GM21786 (cell line): ENCODE measurements at regions not wholly inside any gene's neighbourhood (a gene's known extent, or its start where the extent isn't known, plus 50 kb on each side); places are given as distances from the start of the nearest gene placed in this dataset.

ENCODE experiments used
- ATAC-seq: cut with Tn5 transposase; IDR thresholded peaks from one replicate; pipeline ENCODE4 v1.9.1; 2021; ENCODE audit not compliant: unreplicated experiment

- no peak for ATAC-seq
These were observed 157.4 kb downstream of the TRIM27 start for GRCh38 chr6:28766426-28766825.

DNA sequence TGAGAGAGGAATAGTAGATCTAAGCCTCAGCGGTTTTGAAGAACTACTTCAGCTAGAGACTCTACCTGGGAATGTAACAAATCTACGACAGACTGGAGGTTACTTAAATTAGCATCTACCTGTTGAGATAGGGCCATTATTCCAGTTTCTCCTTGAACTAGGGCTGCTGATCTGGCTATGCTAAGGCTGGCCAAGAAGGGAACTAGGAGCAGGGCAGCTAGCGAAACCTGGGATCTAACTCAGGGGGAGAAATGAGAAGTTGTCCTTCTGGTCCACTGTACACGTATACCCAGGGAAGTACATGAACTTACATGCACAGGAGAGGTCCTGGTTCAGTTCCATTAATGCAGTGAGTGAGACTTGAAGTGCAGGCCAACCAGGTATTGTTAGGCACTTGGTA lies 156.7 kb downstream of the TRIM27 start:
- ATAC-seq: no peak

DNA sequence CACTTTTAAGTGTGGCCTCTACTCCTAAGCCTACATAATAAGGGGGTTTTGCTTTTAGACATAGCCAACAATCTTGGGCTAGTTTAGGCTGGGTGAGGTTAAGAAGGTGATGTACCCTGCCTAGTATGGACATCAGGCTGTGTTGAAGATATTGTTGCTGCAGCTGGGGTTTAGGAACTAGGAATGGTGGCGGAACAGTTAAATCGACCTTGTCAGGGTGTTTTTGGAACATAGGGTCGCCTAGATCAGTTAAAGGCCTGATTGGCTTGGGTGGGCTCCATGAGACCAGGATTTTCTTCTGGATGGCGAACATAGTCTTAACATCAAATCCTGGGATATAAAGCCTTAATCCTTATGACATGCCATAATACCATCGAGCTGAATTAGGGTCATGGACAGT lies 156.1 kb downstream of the TRIM27 start:
- no peak for ATAC-seq

DNA sequence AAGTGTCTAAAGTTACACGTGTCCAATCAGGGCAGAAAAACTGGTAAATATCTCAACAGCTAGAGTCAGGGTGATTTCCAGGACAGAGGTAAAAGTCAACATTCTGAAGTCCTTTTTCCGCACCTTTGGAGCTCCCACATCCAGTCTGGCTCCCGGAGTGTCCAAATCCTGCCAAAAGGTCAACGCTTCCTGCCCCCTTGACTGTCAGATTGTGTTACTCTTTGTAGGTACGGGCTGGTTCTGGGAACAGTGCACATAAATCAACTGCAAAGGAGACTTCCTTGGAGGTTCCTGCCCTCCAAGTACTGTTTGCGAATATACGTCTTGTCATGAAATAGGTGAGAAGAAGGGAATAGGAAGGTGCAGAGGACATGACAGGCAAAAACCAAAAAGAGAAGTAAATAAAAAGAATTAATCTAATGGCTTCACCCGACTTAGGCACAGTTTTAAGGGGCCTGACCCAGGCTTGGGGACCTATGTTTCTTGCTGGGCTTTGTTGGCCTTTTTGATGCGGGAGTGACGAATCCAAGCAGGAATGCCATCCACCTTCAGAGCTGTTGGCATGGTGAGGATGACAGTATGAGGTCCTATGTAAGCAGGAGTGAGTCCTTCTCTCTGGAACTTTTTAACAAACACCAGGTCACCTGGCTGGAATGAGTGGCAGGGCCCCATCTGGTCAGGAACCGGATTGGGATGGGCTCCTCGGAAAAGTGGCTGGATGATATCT lies 155.4 kb downstream of the TRIM27 start:
- ATAC-seq: no peak

- no peak for ATAC-seq
These were observed 154.0 kb downstream of the TRIM27 start for GRCh38 chr6:28769626-28770402.

- ATAC-seq: no peak
These were observed 153.1 kb downstream of the TRIM27 start for GRCh38 chr6:28770732-28771131.

- no peak for ATAC-seq
These were observed 152.2 kb downstream of the TRIM27 start for GRCh38 chr6:28771401-28772267.

- ATAC-seq: no peak
These were observed 151.1 kb downstream of the TRIM27 start for GRCh38 chr6:28772480-28773381.

DNA sequence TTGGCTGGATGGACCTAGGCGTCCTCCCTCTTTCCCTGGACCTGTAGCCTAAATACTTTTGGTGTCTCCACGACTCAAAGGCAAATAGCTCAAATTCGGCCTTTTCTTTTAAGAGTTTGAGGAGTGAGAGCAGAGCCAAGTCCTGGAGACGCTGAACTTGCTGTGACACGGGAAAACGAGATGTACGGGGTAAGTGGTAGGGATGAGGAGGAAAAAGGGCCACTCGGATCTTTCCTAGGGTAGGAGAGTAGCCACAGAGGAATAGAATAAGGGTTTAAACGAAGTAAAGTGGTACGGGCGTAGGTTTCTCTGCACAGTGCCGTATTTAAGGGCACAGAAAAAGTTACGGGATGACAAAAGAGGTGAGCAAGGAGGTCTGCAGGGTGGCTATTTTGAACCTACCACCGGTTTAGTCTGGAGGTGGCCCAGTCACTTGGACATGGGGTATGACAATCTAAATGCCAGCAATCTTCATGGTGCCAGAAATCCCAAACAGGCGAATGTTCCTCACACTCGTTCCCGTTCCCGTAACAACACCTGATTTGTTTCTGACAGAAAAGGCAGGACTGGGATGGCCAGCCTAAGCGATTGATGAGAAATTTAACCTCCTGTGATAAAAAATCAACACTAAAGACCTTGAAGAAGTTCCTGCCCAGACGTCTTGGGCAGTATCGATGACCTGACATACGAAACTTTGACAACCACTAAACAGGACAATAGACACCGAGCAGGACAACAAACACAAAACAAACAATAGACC lies 149.3 kb downstream of the TRIM27 start:
- ATAC-seq: no peak

GRCh38 chr6:28775052-28775376 lies 148.8 kb downstream of the TRIM27 start:
- no peak for ATAC-seq

DNA sequence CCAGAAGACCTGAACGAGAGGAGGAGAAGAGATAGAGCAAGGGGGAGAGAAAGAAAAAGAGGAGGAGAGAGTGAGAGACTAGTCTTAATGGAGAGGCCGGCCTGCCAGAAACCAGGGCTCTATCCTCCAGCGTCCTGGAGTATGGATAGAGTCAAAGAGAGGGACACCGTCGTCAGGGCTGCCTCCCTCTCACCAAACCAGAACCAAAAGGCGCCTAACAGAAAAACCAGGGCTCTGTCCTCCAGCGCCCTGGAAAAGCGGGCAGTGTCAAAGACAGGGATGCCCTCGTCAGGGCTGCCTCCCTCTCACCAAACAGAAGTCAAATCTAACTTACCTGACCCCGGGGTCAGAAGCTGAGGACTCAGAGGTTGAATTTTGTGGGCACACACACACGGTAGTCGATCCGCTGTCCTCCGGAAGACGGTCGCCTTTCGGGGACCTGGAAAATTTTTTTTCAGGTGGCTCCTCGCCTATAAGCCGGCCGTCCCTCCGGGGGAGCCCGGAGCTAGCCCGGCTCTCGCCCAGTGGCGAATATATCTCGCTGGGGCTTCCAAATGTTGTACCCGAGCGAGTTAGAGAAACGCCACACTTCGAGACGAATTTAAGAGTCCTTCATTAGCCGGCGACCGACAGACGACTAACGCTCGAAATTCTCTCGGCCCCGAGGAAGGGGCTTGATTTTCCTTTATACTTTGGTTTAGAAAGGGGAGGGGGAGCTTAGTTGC lies 148.2 kb downstream of the TRIM27 start:
- no peak for ATAC-seq

DNA sequence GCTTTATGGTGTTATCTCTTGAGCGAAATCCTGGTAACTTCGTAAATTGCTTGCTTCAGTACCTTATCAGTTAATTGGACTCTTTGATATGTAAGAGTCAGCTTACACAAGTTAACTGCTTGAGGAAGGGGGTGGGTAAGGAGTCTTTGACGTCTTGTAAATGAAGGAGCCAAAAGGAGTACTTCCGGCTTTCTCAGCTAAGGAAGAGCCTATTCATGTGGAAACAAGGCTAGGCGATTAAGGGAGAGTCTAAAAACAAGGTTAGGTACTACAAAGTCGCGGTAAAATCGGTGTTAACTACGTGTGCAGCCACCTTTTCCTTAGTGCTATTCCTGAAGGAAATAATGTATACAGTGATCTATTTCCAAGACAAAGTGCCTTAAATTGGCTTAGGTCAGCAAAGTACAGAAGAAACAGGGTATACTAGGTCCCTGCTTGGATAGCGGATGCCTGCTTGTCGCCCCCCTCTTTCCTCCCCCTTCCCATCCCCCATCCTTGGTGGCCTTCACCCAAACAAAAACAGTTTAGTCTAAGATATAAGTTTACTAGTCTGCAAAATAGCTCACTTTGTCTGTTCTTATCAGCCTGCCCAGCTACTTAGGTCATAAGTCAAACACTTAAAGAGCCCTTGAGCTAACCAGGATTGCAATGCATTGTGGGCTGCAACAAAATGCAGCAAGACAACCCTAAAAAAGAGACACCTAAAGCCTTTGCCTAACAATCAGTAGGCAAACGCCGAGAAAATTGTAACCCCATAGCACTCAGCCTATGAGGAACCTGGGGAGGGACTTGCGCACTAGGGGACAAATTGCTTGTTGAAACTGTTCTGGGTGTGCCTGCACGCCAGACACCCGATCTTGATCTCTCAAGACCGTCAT lies 147.3 kb downstream of the TRIM27 start:
- ATAC-seq: no peak

DNA sequence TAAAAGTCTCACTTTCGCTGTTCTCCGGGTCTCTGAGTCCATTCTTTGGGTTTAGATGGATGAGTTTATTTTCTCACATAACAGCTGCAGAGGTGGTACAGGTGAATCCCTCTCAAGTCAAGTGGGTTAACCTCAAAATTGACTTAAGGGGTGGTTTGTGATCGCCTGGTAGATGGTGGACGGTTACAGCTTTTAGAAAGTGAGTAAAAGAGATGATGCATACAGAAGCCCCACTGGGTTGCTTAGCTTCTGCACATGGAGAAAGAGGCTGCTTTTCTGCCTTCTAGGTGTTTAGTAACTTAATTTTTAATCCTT lies 146.7 kb downstream of the TRIM27 start:
- ATAC-seq: no peak

DNA sequence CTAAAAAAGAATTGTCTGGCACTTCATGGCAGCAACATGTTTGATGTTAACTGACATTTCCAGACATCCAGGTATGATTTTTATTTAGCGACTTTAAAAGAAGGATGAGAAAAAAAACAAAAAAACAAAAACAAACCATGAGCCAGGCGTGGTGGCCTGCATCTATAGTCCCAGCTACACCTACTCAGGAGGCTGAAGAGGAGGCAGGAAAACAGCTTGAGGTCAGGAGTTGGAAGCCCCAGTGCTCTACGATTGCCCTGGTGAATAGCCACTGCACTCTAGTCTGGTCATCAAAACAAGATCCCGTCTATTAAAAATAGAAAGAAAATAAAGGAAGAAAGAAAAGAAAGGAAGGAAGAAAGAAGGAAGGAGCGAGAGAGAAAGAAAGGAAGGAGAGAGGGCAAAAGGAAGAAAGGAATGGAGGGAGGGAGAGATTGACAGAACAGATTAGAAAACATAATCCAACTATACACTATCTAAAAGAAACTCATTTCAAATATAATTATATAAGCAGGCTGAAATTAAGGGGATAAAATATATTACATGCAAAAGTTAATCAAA lies 141.6 kb downstream of the TRIM27 start:
- no peak for ATAC-seq

DNA sequence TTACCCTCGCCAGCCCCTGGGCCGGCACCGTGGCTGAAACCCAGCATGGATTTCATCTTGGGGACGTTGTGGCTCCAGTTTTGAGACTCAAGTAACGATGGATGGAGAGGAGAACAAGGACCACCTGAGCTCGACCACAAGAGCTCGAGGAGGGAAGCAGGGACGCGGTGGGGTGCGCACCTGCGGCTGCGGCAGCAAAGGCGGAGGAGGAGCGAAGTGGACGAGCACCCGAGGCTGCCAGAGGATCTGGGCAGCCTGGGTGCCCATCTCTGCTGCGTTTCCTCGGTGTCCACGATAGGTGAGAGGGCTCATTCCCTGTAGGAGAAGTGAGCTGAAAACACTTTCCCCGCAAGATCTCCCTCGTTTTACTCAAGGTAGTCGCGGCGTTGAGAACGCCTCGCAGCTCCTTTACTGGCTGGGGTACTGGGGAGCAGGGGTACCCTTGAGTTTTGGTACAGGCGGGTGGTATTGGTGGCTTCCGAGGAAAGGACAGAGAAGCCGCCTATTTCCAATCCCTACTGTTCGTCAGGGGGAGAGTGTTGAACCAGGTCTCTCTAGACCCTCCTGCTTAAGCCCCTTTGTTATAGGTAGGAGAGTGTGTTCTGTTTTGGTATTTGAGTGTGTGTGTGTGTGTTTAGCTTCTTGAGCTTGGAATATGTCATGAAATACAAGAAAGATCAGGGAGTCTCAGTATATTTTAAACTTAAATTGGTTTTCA lies 137.7 kb downstream of the TRIM27 start:
- no peak for ATAC-seq

DNA sequence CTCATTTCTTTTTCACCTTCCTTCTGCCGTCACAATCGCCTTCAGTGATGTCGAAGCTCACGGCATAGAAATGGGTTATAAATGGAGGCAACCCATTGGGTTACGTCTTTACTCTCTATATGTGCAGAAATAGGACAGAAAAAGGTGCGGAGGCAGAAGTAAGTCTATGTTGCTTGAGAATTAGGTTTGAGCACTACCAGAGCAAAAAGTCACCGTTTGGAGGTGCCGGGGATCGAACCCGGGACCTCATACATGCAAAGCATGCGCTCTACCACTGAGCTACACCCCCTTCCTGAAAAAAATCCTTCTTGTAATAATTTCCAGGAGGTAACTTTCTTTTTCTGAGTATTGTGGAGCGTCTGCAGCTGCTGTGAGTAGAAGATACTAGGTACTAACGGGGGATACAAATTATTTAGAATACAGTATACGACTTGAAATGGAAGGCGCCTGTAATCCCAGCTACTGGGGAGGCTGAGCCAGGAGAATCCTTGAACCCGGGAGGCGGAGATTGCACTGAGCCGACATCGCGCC lies 134.2 kb downstream of the TRIM27 start:
- no peak for ATAC-seq

GRCh38 chr6:28791002-28791383 lies 132.8 kb downstream of the TRIM27 start:
- ATAC-seq: no peak
